Activated CD4-positive, alpha-beta memory T cell treated with anti-CD3 and anti-CD28 coated beads, Interleukin-2, amount 10 ng/mL, durations not matched to agents 7 days and 5 days (primary cell): ENCODE measurements at regions not wholly inside any gene's neighbourhood (a gene's known extent, or its start where the extent isn't known, plus 50 kb on each side); places are given as distances from the start of the nearest gene placed in this dataset.
"Not testable (repeated sequence)": the region's sequence is repeated elsewhere in the genome, so short reads cannot be mapped to it uniquely, and the experiment has no call there.

Experiments used
- CTCF ChIA-PET: fragments of 350-600 bp; sonication (Branson Sonifier 250); formaldehyde crosslinking; loops from one replicate; lab custom pipeline; 2021; ENCODE audit warnings: antibody characterized with exemption, inconsistent platforms; lab: Charles Lee
- POLR2A ChIA-PET: fragments of 350-600 bp; sonication (Branson Sonifier 250); formaldehyde crosslinking; loops from one replicate; lab custom pipeline; 2021; ENCODE audit warnings: antibody characterized with exemption; lab: Charles Lee
- DNase-seq: peaks from one replicate; pipeline ENCODE4 v3.0.0-alpha.2; 2020
- H3K27ac Mint-ChIP-seq: one replicate; pipeline ENCODE4 v1.8.0; 2021; ENCODE audit warnings: mild to moderate bottlenecking, mixed read lengths
- H3K27me3 Mint-ChIP-seq: one replicate; pipeline ENCODE4 v1.8.0; 2021; ENCODE audit warnings: mixed read lengths
- H3K36me3 Mint-ChIP-seq: one replicate; pipeline ENCODE4 v1.8.0; 2021; ENCODE audit warnings: low read depth, mixed read lengths
- H3K4me1 Mint-ChIP-seq: one replicate; pipeline ENCODE4 v1.8.0; 2021; ENCODE audit warnings: mixed read lengths
- H3K4me3 Mint-ChIP-seq: one replicate; pipeline ENCODE4 v1.8.0; 2021; ENCODE audit warnings: mild to moderate bottlenecking, mixed read lengths
- H3K9me3 Mint-ChIP-seq: one replicate; pipeline ENCODE4 v1.8.0; 2021; ENCODE audit warnings: mixed read lengths

- CTCF ChIA-PET = interaction anchor here (0.6 to 1.0 kb wide), 2 partner anchors 320 to 390 kb away, joined by 3 read pairs; no protein-coding TSS in a partner anchor
- no peak overlapping the region for H3K27ac Mint-ChIP-seq
- POLR2A ChIA-PET = interaction anchor here (0.9 to 1.5 kb wide), 2 partner anchors 99 to 105 kb away, joined by 3 to 4 read pairs; no protein-coding TSS in a partner anchor
Measured at GRCh38 chr2:181787310-181788048, 104.1 kb upstream of the ITPRID2 start.

GRCh38 chr2:181788897-181789555, 102.5 kb upstream of the ITPRID2 start:
- H3K27me3 Mint-ChIP-seq = no peaks in the 10 kb centered on the region
- no peak for DNase-seq
- CTCF ChIA-PET = no interaction called here
- no peaks in the 10 kb centered on the region for H3K36me3 Mint-ChIP-seq
- H3K4me3 Mint-ChIP-seq = no peak overlapping the region
- POLR2A ChIA-PET = no interaction called here
- no peaks in the 10 kb centered on the region for H3K9me3 Mint-ChIP-seq
- H3K4me1 Mint-ChIP-seq = peaks cover 33% of the 10 kb centered on the region
- H3K27ac Mint-ChIP-seq = no peak overlapping the region

More at GRCh38 chr2:181787310-181788048, 104.1 kb upstream of the ITPRID2 start:
- H3K27me3 Mint-ChIP-seq = peaks cover 3% of the 10 kb centered on the region
- H3K9me3 Mint-ChIP-seq = no peaks in the 10 kb centered on the region
- no peaks in the 10 kb centered on the region for H3K36me3 Mint-ChIP-seq
- DNase-seq = no peak
- peaks cover 33% of the 10 kb centered on the region for H3K4me1 Mint-ChIP-seq
- no peak overlapping the region for H3K4me3 Mint-ChIP-seq

- ChIA-PET CTCF (interaction anchor here (0.8 to 1.4 kb wide), 3 partner anchors 11 to 110 kb away, joined by 3 to 5 read pairs (median 3); no protein-coding TSS in a partner anchor), POLR2A (interaction anchor here (0.8 to 2.3 kb wide), 3 partner anchors 102 to 810 kb away, joined by 3 to 8 read pairs (median 4); partner anchors contain the start of gene ITPRID2)
- Mint-ChIP-seq H3K27me3 (no peaks in the 10 kb centered on the region), H3K36me3 (no peaks in the 10 kb centered on the region), H3K9me3 (no peaks in the 10 kb centered on the region), H3K4me1 (peaks cover 33% of the 10 kb centered on the region), H3K4me3 (no peak overlapping the region), H3K27ac (peak overlapping the region; percentile 19)
- DNase-seq = no peak
Measured at GRCh38 chr2:181789827-181790448, 101.6 kb upstream of the ITPRID2 start.

- Mint-ChIP-seq H3K9me3 (no peaks in the 10 kb centered on the region), H3K4me1 (peaks cover 33% of the 10 kb centered on the region), H3K27ac (peak overlapping the region; percentile 82), H3K36me3 (no peaks in the 10 kb centered on the region), H3K27me3 (no peaks in the 10 kb centered on the region), H3K4me3 (no peak overlapping the region)
- CTCF ChIA-PET = interaction anchor here (0.8 to 1.4 kb wide), 3 partner anchors 12 to 109 kb away, joined by 3 to 5 read pairs (median 3); no protein-coding TSS in a partner anchor
- DNase-seq = peak; percentile 40
- POLR2A ChIA-PET = interaction anchor here (0.8 to 2.3 kb wide), 3 partner anchors 101 to 811 kb away, joined by 3 to 8 read pairs (median 4); partner anchors contain the start of gene ITPRID2
Measured at GRCh38 chr2:181790716-181791649, 100.5 kb upstream of the ITPRID2 start.

GRCh38 chr2:181792906-181793305, 98.6 kb upstream of the ITPRID2 start:
- H3K36me3 Mint-ChIP-seq = no peaks in the 10 kb centered on the region
- H3K4me1 Mint-ChIP-seq = peaks cover 32% of the 10 kb centered on the region
- no peak overlapping the region for H3K27ac Mint-ChIP-seq
- CTCF ChIA-PET = no interaction called here
- no peak for DNase-seq
- POLR2A ChIA-PET = no interaction called here
- no peaks in the 10 kb centered on the region for H3K27me3 Mint-ChIP-seq
- H3K9me3 Mint-ChIP-seq = no peaks in the 10 kb centered on the region
- no peak overlapping the region for H3K4me3 Mint-ChIP-seq

GRCh38 chr2:181798022-181798421, 93.5 kb upstream of the ITPRID2 start:
- DNase-seq = no peak
- Mint-ChIP-seq H3K27me3 (peaks cover 32% of the 10 kb centered on the region), H3K4me3 (no peak overlapping the region), H3K4me1 (peaks cover 6% of the 10 kb centered on the region), H3K36me3 (no peaks in the 10 kb centered on the region), H3K9me3 (no peaks in the 10 kb centered on the region), H3K27ac (no peak overlapping the region)
- ChIA-PET CTCF (no interaction called here), POLR2A (no interaction called here)

GRCh38 chr2:181802300-181802699, 89.2 kb upstream of the ITPRID2 start:
- CTCF ChIA-PET, H3K4me1 Mint-ChIP-seq, H3K36me3 Mint-ChIP-seq, POLR2A ChIA-PET, H3K27ac Mint-ChIP-seq, DNase-seq, H3K4me3 Mint-ChIP-seq, H3K9me3 Mint-ChIP-seq: not testable (repeated sequence)
- H3K27me3 Mint-ChIP-seq = peaks cover 41% of the 10 kb centered on the region

GRCh38 chr2:181803903-181804799, 87.4 kb upstream of the ITPRID2 start:
- H3K27ac Mint-ChIP-seq, POLR2A ChIA-PET, H3K4me3 Mint-ChIP-seq, DNase-seq, H3K4me1 Mint-ChIP-seq, H3K36me3 Mint-ChIP-seq, H3K9me3 Mint-ChIP-seq: not testable (repeated sequence)
- H3K27me3 Mint-ChIP-seq = peaks cover 44% of the 10 kb centered on the region
- CTCF ChIA-PET = interaction anchor here (1.2 kb wide), 1 partner anchor 10 kb away, joined by 3 read pairs; no protein-coding TSS in a partner anchor

GRCh38 chr2:181805228-181806038, 86.1 kb upstream of the ITPRID2 start:
- H3K4me1 Mint-ChIP-seq = peaks cover 2% of the 10 kb centered on the region
- ChIA-PET POLR2A (no interaction called here), CTCF (no interaction called here)
- H3K9me3 Mint-ChIP-seq = no peaks in the 10 kb centered on the region
- peaks cover 35% of the 10 kb centered on the region for H3K27me3 Mint-ChIP-seq
- DNase-seq = no peak
- H3K27ac Mint-ChIP-seq = no peak overlapping the region
- no peak overlapping the region for H3K4me3 Mint-ChIP-seq
- no peaks in the 10 kb centered on the region for H3K36me3 Mint-ChIP-seq

GRCh38 chr2:181806039-181806392, 85.5 kb upstream of the ITPRID2 start:
- Mint-ChIP-seq H3K4me3 (no peak overlapping the region), H3K27ac (no peak overlapping the region), H3K27me3 (peaks cover 30% of the 10 kb centered on the region), H3K36me3 (no peaks in the 10 kb centered on the region), H3K4me1 (peaks cover 6% of the 10 kb centered on the region), H3K9me3 (no peaks in the 10 kb centered on the region)
- CTCF ChIA-PET = no interaction called here
- POLR2A ChIA-PET = no interaction called here
- no peak for DNase-seq

GRCh38 chr2:181807526-181807925, 84.0 kb upstream of the ITPRID2 start:
- Mint-ChIP-seq H3K27me3 (peaks cover 19% of the 10 kb centered on the region), H3K4me1 (peaks cover 7% of the 10 kb centered on the region), H3K9me3 (no peaks in the 10 kb centered on the region), H3K4me3 (no peak overlapping the region), H3K27ac (no peak overlapping the region), H3K36me3 (no peaks in the 10 kb centered on the region)
- no peak for DNase-seq
- ChIA-PET CTCF (no interaction called here), POLR2A (no interaction called here)
